22Rv1 (cell line): ENCODE measurements at regions not wholly inside any gene's neighbourhood (a gene's known extent, or its start where the extent isn't known, plus 50 kb on each side); places are given as distances from the start of the nearest gene placed in this dataset.

Experiments used
- ZFX ChIP-seq: fragments of 450-650 bp; IDR thresholded peaks from 2 replicates; pipeline ENCODE4 v1.6.1; 2017; ENCODE audit warnings: antibody characterized with exemption, borderline replicate concordance
- TF ChIP-seq, protein P1 (sequence below): fragments of 450-650 bp; IDR thresholded peaks from 2 replicates; pipeline ENCODE4 v1.5.1; 2017; ENCODE audit warnings: mild to moderate bottlenecking

- TF ChIP-seq, protein P1, sequence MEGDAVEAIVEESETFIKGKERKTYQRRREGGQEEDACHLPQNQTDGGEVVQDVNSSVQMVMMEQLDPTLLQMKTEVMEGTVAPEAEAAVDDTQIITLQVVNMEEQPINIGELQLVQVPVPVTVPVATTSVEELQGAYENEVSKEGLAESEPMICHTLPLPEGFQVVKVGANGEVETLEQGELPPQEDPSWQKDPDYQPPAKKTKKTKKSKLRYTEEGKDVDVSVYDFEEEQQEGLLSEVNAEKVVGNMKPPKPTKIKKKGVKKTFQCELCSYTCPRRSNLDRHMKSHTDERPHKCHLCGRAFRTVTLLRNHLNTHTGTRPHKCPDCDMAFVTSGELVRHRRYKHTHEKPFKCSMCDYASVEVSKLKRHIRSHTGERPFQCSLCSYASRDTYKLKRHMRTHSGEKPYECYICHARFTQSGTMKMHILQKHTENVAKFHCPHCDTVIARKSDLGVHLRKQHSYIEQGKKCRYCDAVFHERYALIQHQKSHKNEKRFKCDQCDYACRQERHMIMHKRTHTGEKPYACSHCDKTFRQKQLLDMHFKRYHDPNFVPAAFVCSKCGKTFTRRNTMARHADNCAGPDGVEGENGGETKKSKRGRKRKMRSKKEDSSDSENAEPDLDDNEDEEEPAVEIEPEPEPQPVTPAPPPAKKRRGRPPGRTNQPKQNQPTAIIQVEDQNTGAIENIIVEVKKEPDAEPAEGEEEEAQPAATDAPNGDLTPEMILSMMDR = no peak
- TF ChIP-seq ZFX = no peak
These were observed 300.2 kb upstream of the RGMA start for GRCh38 chr15:93389211-93389610.
